ENCODE measurements at regions not wholly inside any gene's neighbourhood (a gene's known extent, or its start where the extent isn't known, plus 50 kb on each side); places are given as distances from the start of the nearest gene placed in this dataset.

DNA sequence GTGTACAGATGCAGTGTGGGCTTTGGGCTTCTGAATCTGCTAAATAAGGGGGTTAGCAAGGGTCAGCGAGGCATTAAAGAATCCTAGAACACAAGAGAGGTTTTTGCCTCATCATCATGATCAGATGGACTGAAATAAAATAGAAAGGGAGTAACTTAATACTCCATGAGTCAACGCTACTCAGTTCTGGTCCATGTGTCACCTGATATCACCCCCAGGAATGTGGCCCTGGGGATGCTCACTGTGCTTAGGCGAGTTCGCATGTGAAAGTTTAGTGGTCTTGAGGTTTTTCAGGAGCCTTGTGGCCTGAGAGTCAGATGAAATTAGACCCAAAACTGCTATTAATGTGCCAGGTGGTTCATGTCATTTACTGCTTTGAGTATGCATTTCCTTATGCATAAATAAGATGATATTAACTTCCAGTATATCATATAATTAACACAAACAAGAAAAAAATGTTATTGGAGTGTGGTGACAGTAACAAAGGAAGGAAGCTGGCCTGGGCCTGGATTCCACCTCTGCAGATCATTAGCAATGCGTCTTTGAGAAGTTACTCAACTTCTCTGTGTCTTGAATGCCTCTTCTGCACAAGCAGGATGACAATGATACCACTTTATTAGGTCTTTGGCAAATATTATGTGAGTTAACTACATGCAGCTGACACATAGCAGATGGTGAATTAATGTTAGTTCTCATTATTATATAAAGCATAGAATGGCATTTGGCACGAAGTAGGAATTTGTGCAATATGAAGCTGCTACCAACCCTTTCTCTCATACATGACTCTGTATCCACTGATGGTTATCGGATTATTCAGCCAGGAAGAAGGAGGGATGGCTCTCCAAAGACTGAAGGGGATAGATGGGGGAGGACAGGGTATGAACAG is 1272.6 kb downstream of the AACS start:
- Histone ChIP-seq H3K79me2 (replicated peaks; ENCODE audit: insufficient read depth, low read length) (no peaks in the 10 kb centered on the region), H4K20me1 (ENCODE audit: insufficient read depth) (no peaks in the 10 kb centered on the region), H3K4me3 (ENCODE audit: low read length) (no peak overlapping the region), H3K36me3 (ENCODE audit: insufficient read depth, low read length) (no peaks in the 10 kb centered on the region), H3K9ac (ENCODE audit: low read length) (no peak overlapping the region), H3K27me3 (ENCODE audit: insufficient read depth, low read depth, low read length) (no peaks in the 10 kb centered on the region), H3K9me2 (ENCODE audit: insufficient read depth, low read length) (no peaks in the 10 kb centered on the region), H3K4me2 (ENCODE audit: low read length) (no peak overlapping the region), H3K9me3 (ENCODE audit: low read length) (no peaks in the 10 kb centered on the region), H2AFZ (ENCODE audit: low read depth, low read length) (no peak overlapping the region), H3K27ac (ENCODE audit: low read length) (no peak overlapping the region), H3F3A (ENCODE audit: insufficient read depth, low read length, poor library complexity, severe bottlenecking) (no peaks in the 10 kb centered on the region)
- no peak for TF ChIP-seq RAD21 (conservative IDR thresholded peaks at IDR 0.05)
- TF ChIP-seq, protein P1, sequence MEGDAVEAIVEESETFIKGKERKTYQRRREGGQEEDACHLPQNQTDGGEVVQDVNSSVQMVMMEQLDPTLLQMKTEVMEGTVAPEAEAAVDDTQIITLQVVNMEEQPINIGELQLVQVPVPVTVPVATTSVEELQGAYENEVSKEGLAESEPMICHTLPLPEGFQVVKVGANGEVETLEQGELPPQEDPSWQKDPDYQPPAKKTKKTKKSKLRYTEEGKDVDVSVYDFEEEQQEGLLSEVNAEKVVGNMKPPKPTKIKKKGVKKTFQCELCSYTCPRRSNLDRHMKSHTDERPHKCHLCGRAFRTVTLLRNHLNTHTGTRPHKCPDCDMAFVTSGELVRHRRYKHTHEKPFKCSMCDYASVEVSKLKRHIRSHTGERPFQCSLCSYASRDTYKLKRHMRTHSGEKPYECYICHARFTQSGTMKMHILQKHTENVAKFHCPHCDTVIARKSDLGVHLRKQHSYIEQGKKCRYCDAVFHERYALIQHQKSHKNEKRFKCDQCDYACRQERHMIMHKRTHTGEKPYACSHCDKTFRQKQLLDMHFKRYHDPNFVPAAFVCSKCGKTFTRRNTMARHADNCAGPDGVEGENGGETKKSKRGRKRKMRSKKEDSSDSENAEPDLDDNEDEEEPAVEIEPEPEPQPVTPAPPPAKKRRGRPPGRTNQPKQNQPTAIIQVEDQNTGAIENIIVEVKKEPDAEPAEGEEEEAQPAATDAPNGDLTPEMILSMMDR (IDR thresholded peaks at IDR 0.05; ENCODE audit: poor library complexity, severe bottlenecking), result no peak
- TF ChIP-seq EZH2 (IDR thresholded peaks at IDR 0.05; ENCODE audit: borderline replicate concordance, insufficient read depth, low read length, poor library complexity, severe bottlenecking), result no peak
- TF ChIP-seq, protein P2, sequence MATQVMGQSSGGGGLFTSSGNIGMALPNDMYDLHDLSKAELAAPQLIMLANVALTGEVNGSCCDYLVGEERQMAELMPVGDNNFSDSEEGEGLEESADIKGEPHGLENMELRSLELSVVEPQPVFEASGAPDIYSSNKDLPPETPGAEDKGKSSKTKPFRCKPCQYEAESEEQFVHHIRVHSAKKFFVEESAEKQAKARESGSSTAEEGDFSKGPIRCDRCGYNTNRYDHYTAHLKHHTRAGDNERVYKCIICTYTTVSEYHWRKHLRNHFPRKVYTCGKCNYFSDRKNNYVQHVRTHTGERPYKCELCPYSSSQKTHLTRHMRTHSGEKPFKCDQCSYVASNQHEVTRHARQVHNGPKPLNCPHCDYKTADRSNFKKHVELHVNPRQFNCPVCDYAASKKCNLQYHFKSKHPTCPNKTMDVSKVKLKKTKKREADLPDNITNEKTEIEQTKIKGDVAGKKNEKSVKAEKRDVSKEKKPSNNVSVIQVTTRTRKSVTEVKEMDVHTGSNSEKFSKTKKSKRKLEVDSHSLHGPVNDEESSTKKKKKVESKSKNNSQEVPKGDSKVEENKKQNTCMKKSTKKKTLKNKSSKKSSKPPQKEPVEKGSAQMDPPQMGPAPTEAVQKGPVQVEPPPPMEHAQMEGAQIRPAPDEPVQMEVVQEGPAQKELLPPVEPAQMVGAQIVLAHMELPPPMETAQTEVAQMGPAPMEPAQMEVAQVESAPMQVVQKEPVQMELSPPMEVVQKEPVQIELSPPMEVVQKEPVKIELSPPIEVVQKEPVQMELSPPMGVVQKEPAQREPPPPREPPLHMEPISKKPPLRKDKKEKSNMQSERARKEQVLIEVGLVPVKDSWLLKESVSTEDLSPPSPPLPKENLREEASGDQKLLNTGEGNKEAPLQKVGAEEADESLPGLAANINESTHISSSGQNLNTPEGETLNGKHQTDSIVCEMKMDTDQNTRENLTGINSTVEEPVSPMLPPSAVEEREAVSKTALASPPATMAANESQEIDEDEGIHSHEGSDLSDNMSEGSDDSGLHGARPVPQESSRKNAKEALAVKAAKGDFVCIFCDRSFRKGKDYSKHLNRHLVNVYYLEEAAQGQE (IDR thresholded peaks at IDR 0.05; ENCODE audit: borderline replicate concordance), result no peak
- TF ChIP-seq TAF1 (IDR thresholded peaks at IDR 0.05; ENCODE audit: low read depth), result no peak
- no peak for TF ChIP-seq SMC3 (conservative IDR thresholded peaks at IDR 0.05; ENCODE audit: poor library complexity)

DNA sequence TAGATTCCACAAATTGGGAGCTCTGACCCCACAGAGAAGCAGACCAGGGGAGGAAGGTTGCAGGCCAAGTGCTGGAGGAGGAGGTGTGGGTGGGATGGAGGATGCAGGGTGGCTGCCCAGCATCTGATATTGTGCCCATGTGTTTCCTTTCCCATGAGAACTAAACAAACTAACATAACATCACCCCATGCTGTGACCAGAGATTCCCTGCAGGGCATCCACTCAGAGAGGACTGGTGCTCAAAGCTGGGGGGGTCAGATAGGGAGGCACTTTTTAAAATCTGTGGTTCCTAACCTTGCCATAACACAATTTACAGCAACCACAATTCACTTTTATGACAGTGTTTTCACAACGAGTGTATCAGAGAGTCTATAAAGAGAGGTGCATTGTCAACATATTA is 1277.6 kb downstream of the AACS start:
- no peaks in the 10 kb centered on the region for H4K20me1 ChIP-seq (ENCODE audit: insufficient read depth)
- H3K9me2 ChIP-seq (ENCODE audit: insufficient read depth, low read length), result no peaks in the 10 kb centered on the region
- H3K27me3 ChIP-seq (ENCODE audit: insufficient read depth, low read depth, low read length), result no peaks in the 10 kb centered on the region
- no peak overlapping the region for H3K9ac ChIP-seq (ENCODE audit: low read length)
- no peaks in the 10 kb centered on the region for H3K79me2 ChIP-seq (replicated peaks; ENCODE audit: insufficient read depth, low read length)
- TF ChIP-seq, protein P2 (IDR thresholded peaks at IDR 0.05; ENCODE audit: borderline replicate concordance), result no peak
- no peak for TF ChIP-seq TAF1 (IDR thresholded peaks at IDR 0.05; ENCODE audit: low read depth)
- TF ChIP-seq, protein P1 (IDR thresholded peaks at IDR 0.05; ENCODE audit: poor library complexity, severe bottlenecking), result no peak
- no peak for TF ChIP-seq POLR2AphosphoS5 (IDR thresholded peaks at IDR 0.05)
- TF ChIP-seq RAD21 (conservative IDR thresholded peaks at IDR 0.05), result no peak
- no peak for TF ChIP-seq MXI1 (conservative IDR thresholded peaks at IDR 0.05; ENCODE audit: poor library complexity, severe bottlenecking)
- TF ChIP-seq SMC3 (conservative IDR thresholded peaks at IDR 0.05; ENCODE audit: poor library complexity), result no peak
- TF ChIP-seq EZH2 (IDR thresholded peaks at IDR 0.05; ENCODE audit: borderline replicate concordance, insufficient read depth, low read length, poor library complexity, severe bottlenecking), result no peak
- TF ChIP-seq EP300 (conservative IDR thresholded peaks at IDR 0.05; ENCODE audit: poor library complexity, severe bottlenecking), result no peak
- H3K9me3 ChIP-seq (ENCODE audit: low read length), result no peaks in the 10 kb centered on the region
- no peak overlapping the region for H2AFZ ChIP-seq (ENCODE audit: low read depth, low read length)
- no peaks in the 10 kb centered on the region for H3F3A ChIP-seq (ENCODE audit: insufficient read depth, low read length, poor library complexity, severe bottlenecking)
- H3K4me3 ChIP-seq (ENCODE audit: low read length), result no peak overlapping the region
- no peak overlapping the region for H3K27ac ChIP-seq (ENCODE audit: low read length)
- H3K4me2 ChIP-seq (ENCODE audit: low read length), result no peak overlapping the region
- H3K36me3 ChIP-seq (ENCODE audit: insufficient read depth, low read length), result no peaks in the 10 kb centered on the region
